HCT116 (cell line): ENCODE measurements at regions not wholly inside any gene's neighbourhood (a gene's known extent, or its start where the extent isn't known, plus 50 kb on each side); places are given as distances from the start of the nearest gene placed in this dataset.

Experiments
- ELF1 ChIP-seq: IDR thresholded peaks from 2 replicates; pipeline ENCODE4 v1.6.1; 2012; ENCODE audit warnings: low read depth, borderline replicate concordance
- POLR2AphosphoS5 ChIP-seq: IDR thresholded peaks from 2 replicates; pipeline ENCODE4 v1.6.1; 2011; ENCODE audit warnings: mild to moderate bottlenecking, low read depth, low read length, moderate library complexity
- TCF7L2 ChIP-seq: IDR thresholded peaks from 2 replicates; pipeline ENCODE4 v1.7.0; 2011; ENCODE audit warnings: borderline replicate concordance, inconsistent platforms; ENCODE audit not compliant: insufficient read depth, insufficient read length; ENCODE audit errors: extremely low read depth

- TF ChIP-seq POLR2AphosphoS5 (no peak), ELF1 (no peak), TCF7L2 (no peak)
These were observed 1695.0 kb upstream of the CELF4 start for GRCh38 chr18:39260565-39260964.
